SK-N-SH (cell line): ENCODE measurements at regions not wholly inside any gene's neighbourhood (a gene's known extent, or its start where the extent isn't known, plus 50 kb on each side); places are given as distances from the start of the nearest gene placed in this dataset.

ENCODE experiments used
- CTCF ChIA-PET: fragments of 300-600, 350-600 bp; formaldehyde crosslinking; extraction: SDS; loops from one replicate; lab custom pipeline; 2021; lab: Yijun Ruan, JAX
- POLR2A ChIA-PET: fragments of 350-600 bp; sonication (Branson Sonifier 250); formaldehyde crosslinking; extraction: SDS; loops from one replicate; lab custom pipeline; 2020; ENCODE audit warnings: antibody characterized with exemption, inconsistent platforms; lab: Yijun Ruan, JAX
- DNase-seq: peaks from one replicate; pipeline ENCODE4 v3.0.0; 2012
- H2AFZ ChIP-seq: fragments of 200-600 bp; sonication (generic); 2 replicates; pipeline ENCODE4 v1.8.1; 2016; ENCODE audit warnings: antibody characterized with exemption, mild to moderate bottlenecking, low read depth
- H3F3A ChIP-seq: fragments of 200-600 bp; sonication (generic); replicated peaks from 2 replicates; pipeline ENCODE3; 2016; ENCODE audit warnings: antibody characterized with exemption, mild to moderate bottlenecking; ENCODE audit not compliant: insufficient read depth
- H3K27ac ChIP-seq, 2 experiments: fragments of 200-500 bp in 1 of 2; fragments of 200-600 bp in 1 of 2; sonication (Bioruptor generic) in 1 of 2; sonication (generic), shearing (Covaris generic) in 1 of 2; 2 replicates each; pipeline versions ENCODE4 v1.5.1 to v1.6.1; 2014 to 2016; ENCODE audit warnings: low read depth in 2 of 2, inconsistent platforms in 1 of 2, low read length in 1 of 2, mild to moderate bottlenecking in 1 of 2, mixed read lengths in 1 of 2
- H3K27me3 ChIP-seq: fragments of 200-600 bp; sonication (generic), shearing (Covaris generic); 2 replicates; pipeline ENCODE4 v1.6.1; 2016; ENCODE audit warnings: mixed run types; ENCODE audit not compliant: insufficient read depth
- H3K36me3 ChIP-seq, 2 experiments: fragments of 200-500 bp in 1 of 2; fragments of 200-600 bp in 1 of 2; sonication (Bioruptor generic) in 1 of 2; sonication (generic) in 1 of 2; replicated peaks in 1 of 2; 2 replicates each; pipeline versions ENCODE3 to v1.5.1; 2014 to 2016; ENCODE audit warnings: low read length in 1 of 2, mild to moderate bottlenecking in 1 of 2; ENCODE audit not compliant: insufficient read depth in 2 of 2, control insufficient read depth in 1 of 2
- H3K4me1 ChIP-seq, 2 experiments: fragments of 200-500 bp in 1 of 2; fragments of 200-600 bp in 1 of 2; sonication (Bioruptor generic) in 1 of 2; sonication (generic), shearing (Covaris generic) in 1 of 2; 2 replicates each; pipeline versions ENCODE4 v1.5.1 to v1.6.1; 2014 to 2016; ENCODE audit warnings: low read depth in 1 of 2, low read length in 1 of 2, mixed run types in 1 of 2; ENCODE audit not compliant: insufficient read depth in 2 of 2, control insufficient read depth in 1 of 2
- H3K4me2 ChIP-seq: fragments of 200-600 bp; sonication (generic), shearing (Covaris generic); 2 replicates; pipeline ENCODE4 v1.6.1; 2017; ENCODE audit warnings: mixed run types
- H3K4me3 ChIP-seq, 2 experiments: fragments of 200-500 bp in 1 of 2; fragments of 200-600 bp in 1 of 2; sonication (Bioruptor generic) in 1 of 2; sonication (generic), shearing (Covaris generic) in 1 of 2; 2 replicates each; pipeline versions ENCODE4 v1.5.1 to v1.8.1; 2014 to 2016; ENCODE audit warnings: low read depth in 2 of 2, inconsistent platforms in 1 of 2, low read length in 1 of 2, mild to moderate bottlenecking in 1 of 2, mixed read lengths in 1 of 2, moderate library complexity in 1 of 2
- H3K79me2 ChIP-seq: fragments of 200-600 bp; sonication (generic); 2 replicates; pipeline ENCODE4 v1.8.1; 2017; ENCODE audit warnings: mild to moderate bottlenecking; ENCODE audit not compliant: insufficient read depth
- H3K9ac ChIP-seq: fragments of 200-600 bp; sonication (generic); 2 replicates; pipeline ENCODE4 v1.6.1; 2017; ENCODE audit warnings: mixed run types
- H3K9me2 ChIP-seq: fragments of 200-600 bp; sonication (generic); 2 replicates; pipeline ENCODE4 v1.6.1; 2017; ENCODE audit warnings: mixed run types
- H3K9me3 ChIP-seq: fragments of 200-600 bp; sonication (generic); 2 replicates; pipeline ENCODE4 v1.6.1; 2017; ENCODE audit warnings: mixed run types, mild to moderate bottlenecking, moderate library complexity
- H4K20me1 ChIP-seq: fragments of 200-600 bp; sonication (generic); 2 replicates; pipeline ENCODE4 v1.6.1; 2017; ENCODE audit warnings: mild to moderate bottlenecking, mixed run types; ENCODE audit not compliant: insufficient read depth
- EP300 ChIP-seq, 2 experiments: IDR thresholded peaks; 2 replicates each; pipeline versions ENCODE4 v1.4.0 to v1.6.1; 2012; ENCODE audit warnings: borderline replicate concordance in 1 of 2, low read depth in 1 of 2, low read length in 1 of 2
- FOSL2 ChIP-seq: IDR thresholded peaks from 2 replicates; pipeline ENCODE4 v1.4.0; 2012; ENCODE audit warnings: low read depth, mild to moderate bottlenecking, moderate library complexity, borderline replicate concordance
- FOXJ3 ChIP-seq: sonication (generic); formaldehyde crosslinking; IDR thresholded peaks from 2 replicates; pipeline ENCODE4 v1.5.1; 2020; ENCODE audit warnings: mild to moderate bottlenecking, missing genetic modification reagents
- FOXM1 ChIP-seq: IDR thresholded peaks from 2 replicates; pipeline ENCODE4 v1.4.0; 2012; ENCODE audit warnings: low read depth, mild to moderate bottlenecking
- GATA2 ChIP-seq: sonication (generic); formaldehyde crosslinking; IDR thresholded peaks from 2 replicates; pipeline ENCODE4 v1.5.0; 2020; ENCODE audit warnings: mild to moderate bottlenecking, missing genetic modification reagents
- MAX ChIP-seq: IDR thresholded peaks from 2 replicates; pipeline ENCODE4 v1.4.0; 2012; ENCODE audit warnings: low read depth
- NFIC ChIP-seq: IDR thresholded peaks from 2 replicates; pipeline ENCODE4 v1.4.0; 2012; ENCODE audit warnings: borderline replicate concordance
- POLR2AphosphoS5 ChIP-seq: IDR thresholded peaks from 2 replicates; pipeline ENCODE4 v1.6.1; 2012; ENCODE audit warnings: low read depth, low read length
- RCOR1 ChIP-seq: fragments of 150-350 bp; IDR thresholded peaks from 2 replicates; pipeline ENCODE4 v1.6.1; 2017; ENCODE audit warnings: antibody characterized with exemption, low read length
- RFX5 ChIP-seq: IDR thresholded peaks from 2 replicates; pipeline ENCODE4 v1.6.1; 2012; ENCODE audit warnings: mild to moderate bottlenecking, improper control_type of control experiment, low read length
- RXRA ChIP-seq: IDR thresholded peaks from 2 replicates; pipeline ENCODE4 v1.4.0; 2012; ENCODE audit warnings: low read depth, mild to moderate bottlenecking, borderline replicate concordance
- SMC3 ChIP-seq: IDR thresholded peaks from 2 replicates; pipeline ENCODE4 v1.6.1; 2012; ENCODE audit warnings: low read depth, low read length, improper control_type of control experiment
- TCF12 ChIP-seq: IDR thresholded peaks from 2 replicates; pipeline ENCODE4 v1.4.0; 2012
- USF1 ChIP-seq: IDR thresholded peaks from 2 replicates; pipeline ENCODE4 v1.4.0; 2012; ENCODE audit warnings: low read depth, borderline replicate concordance
- YY1 ChIP-seq: IDR thresholded peaks from 2 replicates; pipeline ENCODE4 v1.4.0; 2012; ENCODE audit warnings: low read depth, mild to moderate bottlenecking
- ZBTB33 ChIP-seq: IDR thresholded peaks from 2 replicates; pipeline ENCODE4 v1.4.0; 2012; ENCODE audit warnings: low read depth, borderline replicate concordance
- WGBS: methylation state at CpG from one replicate; pipeline ENCODE4 v1.1.6; 2017; ENCODE audit warnings: low lambda C conversion rate; 5-methylcytosine and 5-hydroxymethylcytosine counted together

GRCh38 chr12:41942354-41942753, 202.3 kb downstream of the GXYLT1 start:
- Histone ChIP-seq H3F3A (no peaks in the 10 kb centered on the region), H3K36me3 (no peaks in the 10 kb centered on the region), H3K27me3 (no peaks in the 10 kb centered on the region), H4K20me1 (no peaks in the 10 kb centered on the region), H3K9me2 (no peaks in the 10 kb centered on the region), H3K27ac (no peak overlapping the region), H3K4me3 (no peak overlapping the region), H2AFZ (no peak overlapping the region), H3K4me2 (no peak overlapping the region), H3K9me3 (no peaks in the 10 kb centered on the region), H3K79me2 (no peaks in the 10 kb centered on the region), H3K9ac (no peak overlapping the region), H3K4me1 (no peaks in the 10 kb centered on the region; a peak in 1 of 4 replicates)
- DNase-seq: no peak
- CTCF ChIA-PET: interaction anchor here (0.9 kb wide), 1 partner anchor 69 kb away, joined by 3 read pairs; no protein-coding TSS in a partner anchor
- no peak for TF ChIP-seq RCOR1
- no peak for TF ChIP-seq YY1
- TF ChIP-seq NFIC: no peak
- TF ChIP-seq EP300 (IDR thresholded peaks at IDR 0.05; ENCODE audit: borderline replicate concordance in 1 of 2, low read depth in 1 of 2, low read length in 1 of 2): no peak
- no peak for TF ChIP-seq RXRA
- no peak for TF ChIP-seq MAX
- no peak for TF ChIP-seq FOXM1
- no peak for TF ChIP-seq USF1
- POLR2A ChIA-PET: no interaction called here

- no peaks in the 10 kb centered on the region for H3K27me3 ChIP-seq
- H3K36me3 ChIP-seq: no peaks in the 10 kb centered on the region
- H3K4me3 ChIP-seq: no peak overlapping the region
- POLR2A ChIA-PET: no interaction called here
- H3K27ac ChIP-seq: no peak overlapping the region
- H3F3A ChIP-seq: no peaks in the 10 kb centered on the region
- H3K9ac ChIP-seq: no peak overlapping the region
- no peaks in the 10 kb centered on the region; a peak in 1 of 4 replicates for H3K4me1 ChIP-seq
- DNase-seq: no peak
- CTCF ChIA-PET: no interaction called here
- H4K20me1 ChIP-seq: no peaks in the 10 kb centered on the region
- H3K79me2 ChIP-seq: no peaks in the 10 kb centered on the region
- TF ChIP-seq USF1 (no peak), FOSL2 (no peak), ZBTB33 (no peak), POLR2AphosphoS5 (no peak), FOXJ3 (CRISPR knock-in tag) (no peak), RFX5 (no peak), TCF12 (no peak), GATA2 (CRISPR knock-in tag) (no peak), SMC3 (no peak)
- no peaks in the 10 kb centered on the region for H3K9me3 ChIP-seq
- WGBS: 91% methylated on average over 2 of the region's 2 CpGs
- no peaks in the 10 kb centered on the region for H3K9me2 ChIP-seq
- H2AFZ ChIP-seq: no peak overlapping the region
- H3K4me2 ChIP-seq: no peak overlapping the region
These were observed 203.6 kb downstream of the GXYLT1 start for GRCh38 chr12:41941079-41941478.
